Fibroblast of the aortic adventitia (primary cell): ENCODE measurements at regions not wholly inside any gene's neighbourhood (a gene's known extent, or its start where the extent isn't known, plus 50 kb on each side); places are given as distances from the start of the nearest gene placed in this dataset.
"Not testable (repeated sequence)": the region's sequence is repeated elsewhere in the genome, so short reads cannot be mapped to it uniquely, and the experiment has no call there.

Experiments used
- DNase-seq: peaks from one replicate; pipeline ENCODE4 v3.0.0-alpha.2; 2010; ENCODE audit warnings: low read depth
- H3K4me3 ChIP-seq: 2 replicates; pipeline ENCODE4 v1.5.1; 2011; ENCODE audit warnings: low read depth, mild to moderate bottlenecking, control low read depth, low read length, moderate library complexity
- TF ChIP-seq, protein P1 (sequence below): IDR thresholded peaks from 2 replicates; pipeline ENCODE4 v1.5.1; 2011; ENCODE audit warnings: mild to moderate bottlenecking, low read length, control low read depth, inconsistent platforms; ENCODE audit not compliant: insufficient read depth

DNA sequence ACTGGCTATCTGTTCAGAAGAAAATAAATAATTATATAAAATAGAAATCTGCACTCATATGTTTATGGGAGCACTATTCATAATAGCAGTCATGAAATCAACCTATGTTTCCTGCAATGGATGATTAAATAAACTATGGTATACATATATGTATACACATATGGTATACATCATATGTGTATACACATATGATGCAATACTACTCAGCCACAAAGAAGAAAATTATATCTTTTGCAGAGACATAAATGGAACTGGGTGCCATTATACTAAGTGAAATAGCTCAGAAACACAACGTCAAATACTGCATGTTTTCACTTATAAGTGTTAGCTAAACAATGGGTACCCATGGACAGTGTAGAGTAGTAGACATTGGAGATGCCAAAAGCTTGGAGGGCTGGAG lies 381.2 kb upstream of the LRFN5 start:
- no peak for DNase-seq
- TF ChIP-seq, protein P1, sequence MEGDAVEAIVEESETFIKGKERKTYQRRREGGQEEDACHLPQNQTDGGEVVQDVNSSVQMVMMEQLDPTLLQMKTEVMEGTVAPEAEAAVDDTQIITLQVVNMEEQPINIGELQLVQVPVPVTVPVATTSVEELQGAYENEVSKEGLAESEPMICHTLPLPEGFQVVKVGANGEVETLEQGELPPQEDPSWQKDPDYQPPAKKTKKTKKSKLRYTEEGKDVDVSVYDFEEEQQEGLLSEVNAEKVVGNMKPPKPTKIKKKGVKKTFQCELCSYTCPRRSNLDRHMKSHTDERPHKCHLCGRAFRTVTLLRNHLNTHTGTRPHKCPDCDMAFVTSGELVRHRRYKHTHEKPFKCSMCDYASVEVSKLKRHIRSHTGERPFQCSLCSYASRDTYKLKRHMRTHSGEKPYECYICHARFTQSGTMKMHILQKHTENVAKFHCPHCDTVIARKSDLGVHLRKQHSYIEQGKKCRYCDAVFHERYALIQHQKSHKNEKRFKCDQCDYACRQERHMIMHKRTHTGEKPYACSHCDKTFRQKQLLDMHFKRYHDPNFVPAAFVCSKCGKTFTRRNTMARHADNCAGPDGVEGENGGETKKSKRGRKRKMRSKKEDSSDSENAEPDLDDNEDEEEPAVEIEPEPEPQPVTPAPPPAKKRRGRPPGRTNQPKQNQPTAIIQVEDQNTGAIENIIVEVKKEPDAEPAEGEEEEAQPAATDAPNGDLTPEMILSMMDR = no peak
- H3K4me3 ChIP-seq = no peak overlapping the region

DNA sequence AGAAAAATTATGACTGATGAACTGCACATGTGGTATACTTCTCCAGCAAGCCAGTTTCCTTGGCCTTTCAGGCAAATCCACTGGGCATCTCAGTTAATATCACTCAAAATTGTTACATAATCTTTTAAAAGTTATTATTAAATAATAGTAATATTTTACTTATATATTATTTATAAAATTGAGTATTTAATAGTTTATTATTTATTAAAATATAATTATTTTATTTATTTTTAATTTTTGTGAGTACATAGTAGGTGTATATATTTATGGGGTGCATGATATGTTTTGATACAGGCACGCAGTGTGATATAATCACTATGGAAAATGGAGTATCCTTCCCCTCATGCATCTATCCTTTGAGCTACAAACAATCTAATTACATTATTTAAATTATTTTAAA lies 384.1 kb upstream of the LRFN5 start:
- TF ChIP-seq, protein P1 = no peak
- no peak for DNase-seq
- no peak overlapping the region for H3K4me3 ChIP-seq

- H3K4me3 ChIP-seq, DNase-seq: not testable (repeated sequence)
Measured at GRCh38 chr14:41214978-41215377, 391.7 kb upstream of the LRFN5 start.

DNA sequence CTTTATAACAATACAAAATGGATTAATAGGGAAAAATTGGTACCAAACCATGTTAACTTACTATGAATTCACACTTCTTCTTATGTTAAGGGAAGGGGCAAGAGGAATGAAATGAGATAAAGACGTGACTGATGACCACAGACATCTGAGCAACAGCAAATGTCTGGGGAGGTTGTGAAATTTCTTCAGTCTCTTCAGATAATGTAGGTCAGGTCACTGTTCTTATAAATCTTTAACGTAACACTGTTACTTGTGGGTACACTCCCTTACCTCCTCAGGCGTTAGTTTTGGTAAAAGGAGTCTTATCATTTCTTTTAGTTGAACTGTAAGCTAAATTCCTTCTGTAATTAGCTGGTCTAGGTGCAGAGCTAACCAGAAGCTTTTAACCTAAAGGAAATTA lies 405.0 kb upstream of the LRFN5 start:
- H3K4me3 ChIP-seq = no peak overlapping the region
- TF ChIP-seq, protein P1 = no peak
- no peak for DNase-seq

DNA sequence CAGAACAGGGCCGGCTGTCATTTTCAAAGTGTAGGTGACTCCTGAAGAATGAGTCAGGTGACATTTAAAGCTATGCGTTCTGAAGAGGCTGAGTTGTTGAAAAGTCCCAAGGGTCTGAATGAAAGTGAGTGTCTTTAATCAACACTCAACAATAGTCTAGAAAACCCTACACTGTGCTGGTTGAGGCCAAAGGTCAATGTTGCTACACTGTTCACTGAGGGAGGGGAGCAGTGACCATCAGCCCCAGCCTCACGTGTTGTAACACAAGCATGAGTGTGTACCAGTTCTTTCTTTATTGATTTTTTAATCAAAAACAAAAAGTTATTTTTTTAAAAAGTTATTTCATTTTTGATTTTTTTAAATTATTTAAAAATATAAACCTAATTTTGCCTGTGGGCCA lies 418.8 kb upstream of the LRFN5 start:
- DNase-seq = no peak
- TF ChIP-seq, protein P1 = no peak
- no peak overlapping the region for H3K4me3 ChIP-seq

GRCh38 chr14:41171045-41171444 lies 435.6 kb upstream of the LRFN5 start:
- H3K4me3 ChIP-seq = no peak overlapping the region
- TF ChIP-seq, protein P1 = no peak
- no peak for DNase-seq

GRCh38 chr14:41167040-41167439 lies 439.6 kb upstream of the LRFN5 start:
- H3K4me3 ChIP-seq = no peak overlapping the region
- TF ChIP-seq, protein P1 = no peak
- DNase-seq = no peak
